Left lung (tissue), 4 donors: ENCODE measurements at regions not wholly inside any gene's neighbourhood (a gene's known extent, or its start where the extent isn't known, plus 50 kb on each side); places are given as distances from the start of the nearest gene placed in this dataset.
A peak's percentile ranks its signal among the peaks of the same experiment; 100 is the strongest.

ENCODE experiments used
- ATAC-seq: fragments of 200-7000 bp; cut with Tn5 transposase; one replicate; pipeline ENCODE4 v1.9.1; 2020; ENCODE audit warnings: moderate library complexity
- DNase-seq, 4 donors: peaks; one replicate each; pipeline ENCODE4 v3.0.0-alpha.2; 2013 to 2020
- H3K27ac ChIP-seq, 2 donors: fragments of 200-600 bp; sonication (generic) in 1 of 2; one replicate each; pipeline versions ENCODE4 v1.5.0 to v1.8.0; 2020 to 2021
- H3K27me3 ChIP-seq, 2 donors: fragments of 200-600 bp; sonication (generic) in 1 of 2; one replicate each; pipeline versions ENCODE4 v1.5.0 to v1.8.0; 2020 to 2021
- H3K36me3 ChIP-seq, 2 donors: fragments of 200-600 bp; sonication (generic) in 1 of 2; one replicate each; pipeline versions ENCODE4 v1.5.0 to v1.8.0; 2020 to 2021
- H3K4me1 ChIP-seq, 2 donors: fragments of 200-600 bp; one replicate each; pipeline ENCODE4 v1.8.0; 2021
- H3K4me3 ChIP-seq, 2 donors: fragments of 200-600 bp; sonication (generic) in 1 of 2; one replicate each; pipeline versions ENCODE4 v1.5.0 to v1.8.0; 2020 to 2021; ENCODE audit warnings: mild to moderate bottlenecking in 1 of 2
- H3K9me3 ChIP-seq, 2 donors: fragments of 200-600 bp; sonication (generic) in 1 of 2; one replicate each; pipeline versions ENCODE4 v1.5.0 to v1.8.0; 2020 to 2021
- CTCF ChIP-seq, 2 donors: fragments of 200-600 bp; sonication (generic) in 1 of 2; IDR thresholded peaks; one replicate each; pipeline versions ENCODE4 v1.5.0 to v1.8.0; 2021; ENCODE audit warnings: antibody characterized with exemption in 2 of 2
- intact Hi-C, 2 donors: fragments of 100-400 bp; cut with DNase I; formaldehyde crosslinking; loops; one replicate each; pipeline versions ENCODE4 v1.11.2 to v1.14.2; 2022
- donor health status: DM: no; HTN: yes; CAD: no.
- donor health status: DM: no; HTN: no; CAD: no.

GRCh38 chr3:66761093-66761780 lies 236.9 kb upstream of the KBTBD8 start:
- Histone ChIP-seq H3K27ac (no peak overlapping the region), H3K27me3 (no peaks in the 10 kb centered on the region), H3K4me1 (peaks cover 0 to 7% of the 10 kb centered on the region in 2 donors), H3K36me3 (no peaks in the 10 kb centered on the region), H3K4me3 (no peak overlapping the region), H3K9me3 (peaks cover 0 to 4% of the 10 kb centered on the region in 2 donors)
- no peak for DNase-seq
- intact Hi-C loops = no loop called here
- no peak for TF ChIP-seq CTCF (IDR thresholded peaks at IDR 0.05)
- ATAC-seq = no peak

GRCh38 chr3:66762916-66763693 lies 235.0 kb upstream of the KBTBD8 start:
- Histone ChIP-seq H3K4me1 (peaks cover 0 to 7% of the 10 kb centered on the region in 2 donors), H3K36me3 (no peaks in the 10 kb centered on the region), H3K9me3 (peaks cover 0 to 4% of the 10 kb centered on the region in 2 donors), H3K27me3 (no peaks in the 10 kb centered on the region), H3K4me3 (no peak overlapping the region), H3K27ac (peak overlapping the region in 1 of 2 donors; percentile 33)
- DNase-seq = peak in 2 of 4 donors; percentile 48 to 75
- no peak for TF ChIP-seq CTCF (IDR thresholded peaks at IDR 0.05)
- peak; percentile 84 for ATAC-seq
- intact Hi-C loops = no loop called here

GRCh38 chr3:66778107-66778506 lies 220.0 kb upstream of the KBTBD8 start:
- intact Hi-C loops = no loop called here
- DNase-seq = no peak
- Histone ChIP-seq H3K36me3 (no peaks in the 10 kb centered on the region), H3K27ac (no peak overlapping the region), H3K4me1 (no peaks in the 10 kb centered on the region), H3K4me3 (no peak overlapping the region), H3K27me3 (no peaks in the 10 kb centered on the region), H3K9me3 (no peaks in the 10 kb centered on the region)
- TF ChIP-seq CTCF (IDR thresholded peaks at IDR 0.05) = no peak
- ATAC-seq = no peak

GRCh38 chr3:66778777-66779176 lies 219.3 kb upstream of the KBTBD8 start:
- Histone ChIP-seq H3K4me1 (no peaks in the 10 kb centered on the region), H3K27ac (no peak overlapping the region), H3K36me3 (no peaks in the 10 kb centered on the region), H3K27me3 (no peaks in the 10 kb centered on the region), H3K4me3 (no peak overlapping the region), H3K9me3 (no peaks in the 10 kb centered on the region)
- intact Hi-C loops = no loop called here
- TF ChIP-seq CTCF (IDR thresholded peaks at IDR 0.05) = no peak
- DNase-seq (no peak), ATAC-seq (no peak)

- H3K4me1 ChIP-seq = no peaks in the 10 kb centered on the region
- no peaks in the 10 kb centered on the region for H3K27me3 ChIP-seq
- no peak overlapping the region for H3K4me3 ChIP-seq
- DNase-seq (no peak), ATAC-seq (no peak)
- H3K27ac ChIP-seq = no peak overlapping the region
- no peaks in the 10 kb centered on the region for H3K36me3 ChIP-seq
- intact Hi-C loops = no loop called here
- H3K9me3 ChIP-seq = peaks cover 0 to 3% of the 10 kb centered on the region in 2 donors
- no peak for TF ChIP-seq CTCF (IDR thresholded peaks at IDR 0.05)
These were observed 212.8 kb upstream of the KBTBD8 start for GRCh38 chr3:66785191-66785909.
